COLO668 (cell line): ENCODE measurements at regions not wholly inside any gene's neighbourhood (a gene's known extent, or its start where the extent isn't known, plus 50 kb on each side); places are given as distances from the start of the nearest gene placed in this dataset.
"Not testable (repeated sequence)": the region's sequence is repeated elsewhere in the genome, so short reads cannot be mapped to it uniquely, and the experiment has no call there.

Source experiments
- DNase-seq: peaks from one replicate; lab custom pipeline; 2025; ENCODE audit not compliant: unreplicated experiment; lab: John Stamatoyannopoulos, UW

DNA sequence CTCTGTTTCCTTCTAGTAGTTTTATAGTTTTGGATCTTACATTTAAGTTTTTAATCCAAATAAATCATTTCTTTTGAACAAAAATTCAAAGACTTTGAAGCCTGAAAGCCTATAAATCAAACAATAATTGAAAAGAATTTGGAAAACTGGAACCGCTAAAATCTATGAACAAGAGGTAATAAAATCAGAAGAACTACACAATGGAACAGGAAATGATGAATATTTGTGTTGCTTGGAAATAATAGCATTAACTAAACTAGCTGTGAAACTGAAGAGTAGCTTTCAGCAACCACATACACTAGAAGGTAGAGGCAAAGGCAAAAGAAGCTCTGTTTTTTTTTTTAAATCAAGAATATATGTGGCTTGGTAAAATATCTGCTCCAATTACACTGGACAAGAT lies 147.9 kb upstream of the ABI3BP start:
- DNase-seq, result no peak

DNA sequence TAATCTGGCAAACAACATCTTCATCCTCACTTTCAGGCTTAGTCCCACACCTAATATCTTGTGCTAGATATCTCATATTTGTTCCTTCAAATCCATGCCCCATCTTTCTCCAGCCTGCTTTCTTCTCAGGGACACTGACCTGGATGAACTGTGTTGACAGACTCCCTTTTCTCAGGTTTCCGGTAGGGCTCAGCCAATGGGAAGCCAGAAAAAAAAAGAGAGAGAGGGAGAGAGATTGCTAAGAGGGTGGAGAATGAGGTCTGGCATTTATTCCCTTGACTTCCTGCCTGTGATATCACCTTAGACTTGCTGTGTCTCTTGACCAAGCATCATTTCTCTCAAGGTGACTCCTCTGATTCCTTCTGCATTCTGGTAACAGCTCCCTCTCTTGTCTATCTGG lies 145.6 kb upstream of the ABI3BP start:
- no peak for DNase-seq

DNA sequence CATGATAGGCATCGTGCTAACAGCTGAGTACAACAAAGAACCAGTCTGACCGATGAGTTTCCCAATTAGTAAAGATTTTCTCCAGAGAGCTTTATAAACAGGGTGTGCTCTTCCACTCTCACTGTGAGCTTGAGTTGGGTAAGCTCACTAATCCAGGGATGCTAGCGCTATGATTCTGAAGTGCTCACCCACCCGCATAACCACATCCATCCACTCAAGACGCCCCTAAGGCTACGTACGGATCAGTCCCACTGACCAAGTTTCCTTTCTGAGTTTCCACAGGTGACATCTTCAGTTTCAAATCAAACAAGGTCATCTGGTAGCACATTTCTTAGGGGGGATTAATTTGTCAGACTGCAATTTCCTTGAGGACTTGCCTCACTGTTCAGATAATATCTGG lies 141.1 kb upstream of the ABI3BP start:
- no peak for DNase-seq

DNA sequence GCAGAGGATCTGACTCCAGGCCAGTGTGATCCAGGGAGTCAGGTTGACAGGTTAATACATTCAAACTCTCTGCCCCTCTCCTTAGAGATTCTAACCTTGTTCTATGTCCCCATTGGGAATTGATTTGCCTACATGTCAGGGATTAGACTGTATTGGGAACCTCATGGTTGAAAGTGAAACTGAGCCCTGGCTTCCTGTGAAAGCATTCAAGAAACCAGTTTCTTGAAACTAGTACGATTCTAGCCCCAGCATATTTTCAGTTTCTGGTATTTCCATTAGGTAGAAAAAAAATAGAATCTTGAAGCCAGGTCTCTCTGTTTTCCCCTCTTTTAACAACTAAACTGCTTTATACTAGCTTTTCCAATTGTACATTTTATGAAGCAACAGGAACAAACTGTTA lies 140.4 kb upstream of the ABI3BP start:
- DNase-seq, result no peak

DNA sequence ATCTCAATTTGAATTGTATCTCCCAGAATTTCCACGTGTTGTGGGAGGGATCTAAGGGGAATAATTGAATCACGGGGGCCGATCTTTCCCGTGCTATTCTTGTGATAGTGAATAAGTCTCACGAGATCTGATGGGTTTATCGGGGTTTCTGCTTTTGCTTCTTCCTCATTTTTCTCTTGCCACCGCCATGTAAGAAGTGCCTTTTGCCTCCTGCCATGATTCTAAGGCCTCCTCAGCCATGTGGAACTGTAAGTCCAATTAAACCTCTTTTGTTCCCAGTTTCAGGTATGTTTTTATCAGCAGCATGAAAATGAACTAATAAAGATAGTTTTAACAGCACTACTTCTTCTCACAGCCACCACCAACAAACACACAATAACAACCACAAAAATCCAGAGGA lies 140.0 kb upstream of the ABI3BP start:
- not testable (repeated sequence) for DNase-seq

DNA sequence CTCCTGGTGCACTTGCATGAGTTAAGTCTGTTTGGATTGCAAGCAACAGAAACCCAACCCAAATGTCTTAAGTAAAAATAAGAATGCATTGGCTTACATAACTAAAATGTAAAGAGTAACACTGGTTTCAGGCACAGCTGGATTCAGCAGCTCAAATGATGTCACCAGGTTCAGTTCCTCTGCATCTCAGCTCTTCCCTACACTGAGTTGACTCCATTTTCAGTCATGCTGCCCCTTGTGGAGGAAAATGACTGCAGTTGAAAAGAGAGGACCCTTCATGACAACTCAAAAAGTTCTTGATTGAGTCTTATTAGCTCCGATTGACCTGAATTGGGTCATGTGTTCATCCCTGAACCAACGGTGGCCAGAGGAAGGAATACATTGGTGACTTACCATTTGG lies 138.5 kb upstream of the ABI3BP start:
- no peak for DNase-seq

DNA sequence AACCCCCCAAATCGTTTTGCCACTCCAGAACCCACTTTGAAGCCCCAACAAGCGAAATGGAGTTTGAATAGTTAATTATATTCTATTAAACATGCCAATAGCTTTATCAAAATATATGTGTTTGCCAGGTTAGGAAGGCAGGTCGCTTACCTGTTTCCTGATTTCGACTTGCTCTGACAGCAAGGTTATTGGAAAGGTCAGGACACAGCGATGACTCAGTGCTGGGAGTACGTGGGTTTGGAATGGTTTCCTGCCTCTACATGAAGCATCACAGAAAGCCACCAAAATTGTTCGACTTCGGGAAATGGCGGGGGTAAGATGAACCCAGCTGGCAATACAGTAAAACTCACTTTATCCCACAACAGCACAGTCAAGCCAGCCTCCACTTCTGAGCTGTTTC lies 135.6 kb upstream of the ABI3BP start:
- no peak for DNase-seq

DNA sequence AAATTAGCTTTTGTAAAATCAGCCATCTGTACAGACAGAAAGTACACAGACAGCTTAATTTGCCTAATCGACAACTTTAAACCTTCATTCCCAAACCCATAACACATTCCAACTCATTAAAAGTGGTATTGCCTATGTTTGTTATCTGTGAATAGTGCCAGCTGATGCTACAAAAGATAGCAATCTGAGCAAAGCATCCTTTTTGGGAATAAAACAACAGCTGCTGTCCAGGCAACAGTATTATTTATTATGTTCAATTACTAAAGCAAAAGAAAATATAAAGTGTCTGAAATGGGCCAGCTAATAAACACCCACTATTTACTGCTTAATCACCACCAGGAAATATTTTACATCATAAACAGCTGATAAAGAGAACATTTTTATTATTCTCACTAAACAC lies 134.8 kb upstream of the ABI3BP start:
- no peak for DNase-seq

DNA sequence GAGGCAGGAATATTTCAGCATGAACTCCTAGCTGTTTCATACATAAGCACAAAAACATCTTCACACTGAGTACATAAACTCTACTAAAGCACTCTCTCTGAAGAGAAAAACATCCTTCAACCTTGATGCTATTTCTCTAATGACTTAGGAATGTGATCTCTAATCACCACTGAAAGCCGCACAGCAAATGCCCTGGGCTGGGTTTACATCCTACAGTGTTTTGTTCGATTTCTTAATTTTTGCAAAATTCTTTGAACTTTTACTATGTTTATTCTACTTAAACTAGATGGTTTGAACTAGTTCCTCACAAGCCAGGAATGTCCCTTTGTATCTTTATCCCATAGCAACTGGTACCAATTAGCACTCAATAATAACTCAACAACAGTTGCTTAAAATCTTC lies 130.9 kb upstream of the ABI3BP start:
- DNase-seq, result no peak

DNA sequence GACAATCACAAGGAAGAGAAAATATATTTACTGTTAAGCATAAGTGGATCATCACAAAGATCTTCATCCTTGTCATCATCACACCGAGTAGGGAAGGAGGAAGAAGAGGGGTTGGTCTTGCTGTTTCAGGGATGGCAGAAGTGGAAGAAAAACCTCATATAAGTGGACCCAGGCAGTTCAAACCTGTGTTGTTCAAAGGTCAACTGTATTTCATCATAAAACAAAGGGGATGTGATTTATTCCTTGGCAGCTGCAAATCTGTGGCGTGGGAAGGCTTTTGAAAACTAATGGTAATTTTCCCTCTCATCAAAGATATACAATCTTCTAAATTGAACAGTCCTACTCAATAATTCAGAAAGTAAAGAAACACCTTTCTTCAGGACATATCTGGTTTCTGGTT lies 129.9 kb upstream of the ABI3BP start:
- DNase-seq, result no peak

DNA sequence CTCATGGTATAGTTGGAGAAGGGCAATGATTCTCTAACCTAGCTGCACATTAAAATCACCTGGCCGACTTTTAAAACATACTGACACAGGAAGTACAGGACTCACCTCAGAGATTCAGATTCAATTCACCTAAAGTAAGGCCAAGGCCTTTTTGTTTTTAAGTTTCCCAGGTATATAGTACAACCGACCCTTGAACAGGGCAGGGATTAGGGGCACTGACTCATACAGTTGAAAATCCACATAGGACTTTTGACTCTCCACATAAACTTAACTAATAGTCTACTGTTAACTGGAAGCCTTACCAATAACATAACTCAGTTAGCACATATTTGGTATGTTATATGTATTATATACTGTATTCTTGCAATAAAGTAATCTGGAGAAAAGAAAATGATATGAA lies 129.5 kb upstream of the ABI3BP start:
- no peak for DNase-seq

DNA sequence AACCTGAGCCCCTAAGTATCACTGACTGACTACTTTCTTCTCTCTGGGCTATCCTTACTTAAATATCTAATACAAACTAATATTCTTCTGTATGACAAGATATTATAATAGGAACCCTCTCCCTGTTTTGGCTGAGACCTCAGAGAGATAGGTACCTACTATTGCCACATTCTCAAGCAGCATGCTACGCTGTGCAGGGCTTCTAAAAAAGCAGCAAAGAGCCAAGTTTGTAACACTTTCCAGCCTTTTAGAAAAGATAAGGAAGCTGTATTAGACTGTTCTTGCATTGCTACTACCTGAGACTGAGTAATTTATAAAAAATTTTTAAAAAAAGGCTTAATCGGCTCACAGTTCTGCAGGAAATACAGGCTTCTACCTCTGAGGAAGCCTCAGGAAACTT lies 126.8 kb upstream of the ABI3BP start:
- no peak for DNase-seq

DNA sequence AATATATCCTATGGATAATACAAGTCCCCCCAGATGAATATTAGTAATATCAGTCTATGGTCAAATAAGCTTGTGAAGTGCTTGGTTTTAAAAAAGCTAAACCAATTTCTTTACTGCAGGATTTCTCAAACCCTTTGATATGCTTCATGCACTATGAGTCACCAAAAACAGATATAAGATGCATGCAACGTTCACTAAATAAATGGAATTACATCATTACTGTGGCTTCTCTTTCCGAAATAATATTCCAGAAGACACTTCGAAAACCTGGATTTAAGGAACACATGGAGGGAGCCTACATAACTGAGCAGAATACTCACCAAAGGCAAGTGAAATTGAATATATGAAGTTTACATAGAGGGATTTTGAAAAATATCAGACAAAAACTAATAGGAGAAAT lies 126.3 kb upstream of the ABI3BP start:
- no peak for DNase-seq

DNA sequence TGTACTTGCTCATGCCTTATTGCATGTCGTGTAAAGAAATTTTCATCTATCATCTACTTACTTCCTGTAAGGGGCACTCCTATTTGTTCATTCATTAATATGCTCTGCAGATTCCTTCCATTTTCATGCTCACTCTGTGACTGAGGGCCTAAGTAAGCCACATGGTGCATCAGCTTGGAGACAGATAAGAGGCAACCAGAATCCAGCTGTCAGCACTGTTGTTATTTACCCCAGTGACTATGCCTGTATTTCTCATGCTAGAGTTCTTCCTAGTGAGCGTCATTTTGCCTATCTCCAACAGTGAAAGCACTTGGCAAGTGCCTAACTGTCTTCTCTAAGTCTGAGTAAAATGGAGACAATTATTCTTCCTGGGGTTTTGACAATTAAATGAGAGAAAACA lies 124.8 kb upstream of the ABI3BP start:
- no peak for DNase-seq

DNA sequence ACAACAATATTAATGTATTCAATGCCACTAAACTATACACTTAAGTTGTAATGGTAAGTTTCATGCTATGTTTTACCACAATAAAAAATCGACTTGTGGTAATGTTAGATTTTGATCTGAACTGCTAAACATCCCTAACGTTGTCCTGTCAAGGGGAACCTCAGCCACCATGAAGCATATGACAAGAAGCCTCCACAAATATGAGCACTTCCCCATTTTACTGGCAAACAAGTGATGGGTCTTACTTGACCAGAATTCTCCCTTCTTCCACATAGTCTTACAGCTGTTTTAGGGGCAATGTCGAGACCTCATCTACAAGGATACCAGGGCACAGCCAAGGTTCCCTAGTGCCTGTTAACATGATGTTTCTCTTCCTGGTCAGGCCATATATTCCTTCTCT lies 124.2 kb upstream of the ABI3BP start:
- DNase-seq, result no peak

DNA sequence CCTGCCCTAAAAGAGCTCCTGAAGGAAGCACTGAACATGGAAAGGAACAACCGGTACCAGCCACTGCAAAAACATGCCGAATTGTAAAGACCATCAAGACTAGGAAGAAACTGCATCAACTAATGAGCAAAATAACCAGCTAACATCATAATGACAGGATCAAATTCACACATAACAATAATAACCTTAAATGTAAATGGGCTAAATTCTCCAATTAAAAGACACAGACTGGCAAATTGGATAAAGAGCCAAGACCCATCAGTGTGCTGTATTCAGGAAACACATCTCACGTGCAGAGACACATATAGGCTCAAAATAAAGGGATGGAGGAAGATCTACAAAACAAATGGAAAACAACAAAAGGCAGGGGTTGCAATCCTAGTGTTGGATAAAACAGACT lies 117.1 kb upstream of the ABI3BP start:
- DNase-seq, result not testable (repeated sequence)

DNA sequence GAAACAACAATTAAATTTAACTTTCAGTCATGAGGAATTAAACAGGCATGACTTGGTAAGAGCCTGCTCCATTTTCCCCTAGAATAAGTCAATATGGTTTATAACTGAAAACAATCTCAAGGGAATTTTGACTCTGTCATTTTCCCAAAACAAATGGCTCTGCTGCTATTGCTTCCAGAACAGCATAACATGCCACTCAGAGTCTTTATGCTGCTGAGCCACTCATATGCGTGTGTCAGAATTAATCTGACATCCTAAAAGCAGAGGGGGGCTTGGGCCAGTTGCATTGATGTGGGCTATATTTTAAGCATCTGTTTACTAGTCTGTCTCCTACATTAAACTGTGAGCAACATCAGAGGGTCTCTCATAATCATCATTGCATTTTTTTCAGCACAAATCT lies 111.1 kb upstream of the ABI3BP start:
- no peak for DNase-seq

DNA sequence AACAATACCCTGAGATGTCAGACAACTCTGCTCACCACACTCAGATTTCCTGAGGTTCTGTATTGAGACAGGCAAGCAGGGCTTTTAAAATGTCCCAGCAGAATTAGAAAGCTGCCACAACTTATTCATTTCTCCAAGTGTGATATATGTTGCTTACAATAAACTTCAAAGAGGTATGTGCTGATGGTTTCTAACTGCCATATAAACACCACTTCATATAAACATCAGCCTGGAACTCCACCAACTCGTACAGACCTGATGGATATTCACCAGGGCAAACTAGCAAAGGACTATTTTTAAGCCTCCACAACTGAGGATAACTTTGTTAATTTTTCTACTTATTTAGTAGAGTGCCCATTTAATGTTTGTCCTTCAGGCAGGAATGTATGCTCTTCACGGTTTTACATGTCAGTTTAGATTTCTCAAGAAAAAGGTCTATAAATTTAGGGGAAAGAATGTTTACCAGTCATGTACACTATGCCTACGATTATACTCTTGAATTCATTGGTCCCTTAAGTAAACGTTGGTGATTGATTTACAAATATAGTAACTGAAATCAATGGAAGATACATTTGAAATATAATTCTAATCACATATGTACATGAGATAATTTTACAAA lies 109.6 kb upstream of the ABI3BP start:
- no peak for DNase-seq

DNA sequence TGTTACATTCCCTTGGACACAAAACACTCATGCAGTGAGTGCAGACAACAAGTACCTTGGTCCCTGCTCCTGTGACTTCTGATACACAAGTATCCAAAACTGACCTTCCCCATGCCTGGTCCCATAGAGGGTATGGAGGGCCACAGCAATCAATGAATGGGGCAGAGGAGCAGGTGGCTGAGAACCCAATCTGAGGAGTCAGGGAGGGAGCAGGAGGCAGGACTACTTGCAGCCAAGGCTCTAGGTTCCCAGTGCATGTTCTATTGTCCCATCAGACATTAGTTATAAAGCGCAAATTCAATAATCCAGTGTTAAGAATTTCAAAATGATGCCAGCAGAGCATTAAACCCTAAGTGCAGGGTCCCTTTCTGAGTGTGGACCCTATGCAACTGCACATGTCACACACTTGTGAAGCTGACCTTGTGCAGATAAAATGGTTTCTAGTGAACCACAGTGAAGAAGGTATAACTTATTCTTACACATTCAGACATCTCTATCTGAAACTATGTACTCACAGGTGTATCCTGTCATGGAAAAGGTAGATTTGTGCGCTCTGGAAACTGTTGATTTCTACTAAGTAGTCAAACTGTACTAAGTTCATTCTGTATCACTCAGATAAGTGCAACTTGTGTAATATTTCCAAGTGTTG lies 107.3 kb upstream of the ABI3BP start:
- no peak for DNase-seq

DNA sequence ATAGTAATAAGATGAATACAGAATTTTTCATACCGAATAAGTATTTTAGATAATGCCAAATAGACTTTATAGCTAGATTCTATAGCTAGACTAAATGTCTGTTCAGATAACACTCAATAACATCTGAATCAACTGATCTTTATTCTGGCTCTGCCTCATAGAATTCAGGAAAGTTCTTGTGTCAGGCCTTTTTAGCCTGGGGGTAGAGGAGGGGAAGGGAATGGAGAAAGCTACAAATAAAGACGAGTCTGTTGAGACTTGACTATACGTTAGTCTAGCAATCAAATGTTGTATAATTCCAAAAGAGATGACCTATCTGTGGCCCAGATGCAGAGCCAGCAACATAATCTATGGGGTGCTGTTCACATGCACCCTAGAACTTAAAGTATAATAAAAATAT lies 106.6 kb upstream of the ABI3BP start:
- no peak for DNase-seq

DNA sequence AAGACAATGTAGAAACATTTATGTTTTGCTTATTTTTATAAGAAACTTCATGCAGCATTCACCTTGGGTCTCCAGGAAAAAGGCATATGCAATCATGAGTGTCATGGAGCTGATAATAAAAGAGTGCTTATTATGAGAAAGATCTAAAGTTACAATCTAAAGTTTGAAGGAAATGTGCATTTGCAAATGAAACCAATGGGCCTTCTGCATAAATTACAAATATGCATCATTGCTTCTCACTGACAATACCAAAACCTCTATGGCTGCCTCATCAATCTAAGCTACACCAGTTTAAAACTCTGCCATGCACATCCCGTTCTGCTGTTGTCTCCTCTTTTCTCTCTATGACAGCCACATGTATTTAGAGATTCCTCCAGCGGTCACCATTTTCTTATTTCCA lies 103.2 kb upstream of the ABI3BP start:
- DNase-seq, result no peak

DNA sequence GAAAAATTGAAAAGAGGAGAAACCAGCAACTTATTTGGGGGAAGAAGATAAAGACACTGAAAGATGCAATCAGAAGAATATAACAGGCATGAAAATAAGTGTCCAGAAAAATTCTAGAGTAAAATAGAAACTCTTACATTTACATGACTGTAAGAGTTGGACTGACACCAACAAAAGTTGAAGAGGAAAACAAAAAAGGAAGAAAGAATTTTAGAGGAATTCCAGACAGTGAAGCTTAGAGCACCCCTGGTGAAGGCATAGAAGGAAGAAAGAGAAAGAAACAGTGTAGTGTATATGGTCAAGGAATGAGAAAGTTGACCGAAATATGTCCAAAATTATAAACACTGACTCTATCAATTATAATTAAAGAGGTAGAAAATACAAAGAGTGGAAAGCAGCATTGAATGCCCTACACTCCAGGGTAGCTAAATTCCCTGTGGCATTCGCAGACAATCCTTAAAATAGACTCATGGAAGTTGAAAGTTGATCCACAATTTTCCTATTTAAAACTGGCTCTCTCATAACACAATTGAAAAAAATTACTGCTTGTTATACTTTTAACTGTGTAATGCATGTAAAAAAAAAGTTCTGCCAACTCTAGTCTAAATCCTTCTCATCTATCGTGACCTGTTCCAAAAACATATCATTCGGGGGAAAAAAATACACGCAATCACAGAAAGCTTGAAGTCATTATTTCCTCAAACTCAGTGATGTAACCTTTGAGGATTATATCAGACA lies 102.6 kb upstream of the ABI3BP start:
- no peak for DNase-seq

DNA sequence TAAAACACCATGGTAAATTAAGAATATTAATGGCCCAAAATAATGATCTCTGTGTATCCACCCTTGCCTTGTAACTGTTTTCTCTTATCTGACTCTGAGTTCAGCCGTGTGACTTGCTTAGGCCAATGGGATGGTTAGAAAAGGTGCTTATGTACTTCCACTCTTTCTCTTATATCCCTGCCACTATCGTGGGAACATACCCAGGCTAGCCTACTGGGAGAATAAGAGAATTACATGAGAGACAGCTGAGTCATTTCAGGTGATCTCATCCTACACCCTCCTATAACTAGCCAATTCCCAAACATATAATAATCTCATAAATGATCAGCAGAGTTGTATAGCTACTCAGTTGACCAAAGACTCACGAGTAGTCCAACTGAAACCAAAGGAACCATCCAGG lies 98.3 kb upstream of the ABI3BP start:
- no peak for DNase-seq
